Tibial artery (tissue), 4 donors: ENCODE measurements at regions not wholly inside any gene's neighbourhood (a gene's known extent, or its start where the extent isn't known, plus 50 kb on each side); places are given as distances from the start of the nearest gene placed in this dataset.

Source experiments
- DNase-seq, 2 donors: peaks; one replicate each; pipeline ENCODE4 v3.0.0-alpha.2; 2019
- H3K27ac ChIP-seq, 2 donors: fragments of 200-600 bp; sonication (generic) in 1 of 2; 1 replicate in 1 of 2; 2 replicates in 1 of 2; pipeline ENCODE4 v1.5.1; 2018 to 2019; ENCODE audit warnings: mild to moderate bottlenecking in 1 of 2
- H3K27me3 ChIP-seq, 2 donors: fragments of 200-600 bp; sonication (generic) in 1 of 2; one replicate each; pipeline versions ENCODE4 v1.5.1 to v1.6.0; 2016 to 2019
- H3K36me3 ChIP-seq, 3 donors: fragments of 200-600 bp; sonication (generic) in 2 of 3; one replicate each; pipeline ENCODE4 v1.5.1; 2016 to 2019; ENCODE audit warnings: mild to moderate bottlenecking in 2 of 3
- H3K4me1 ChIP-seq, 4 donors: fragments of 200-600 bp; sonication (generic) in 2 of 4; 1 replicate in 3 of 4; 2 replicates in 1 of 4; pipeline ENCODE4 v1.5.1; 2016 to 2019
- H3K4me3 ChIP-seq, 2 donors: fragments of 200-600 bp; sonication (generic) in 1 of 2; 1 replicate in 1 of 2; 2 replicates in 1 of 2; pipeline ENCODE4 v1.5.1; 2018 to 2019; ENCODE audit warnings: mild to moderate bottlenecking in 2 of 2
- H3K9me3 ChIP-seq, 3 donors: fragments of 200-600 bp; sonication (generic) in 1 of 3; one replicate each; pipeline ENCODE4 v1.5.1; 2016 to 2019
- CTCF ChIP-seq, 2 experiments: fragments of 200-600 bp in 1 of 2; fragments of 450-650 bp in 1 of 2; IDR thresholded peaks; one replicate each; pipeline ENCODE4 v1.5.1; 2017 to 2019; ENCODE audit warnings: antibody characterized with exemption in 2 of 2, mild to moderate bottlenecking in 1 of 2, moderate library complexity in 1 of 2
- intact Hi-C: fragments of 100-400 bp; cut with DNase I; formaldehyde crosslinking; loops from one replicate; pipeline ENCODE4 v1.15.0; 2023; ENCODE audit warnings: low total_unique reads

GRCh38 chr11:119846374-119846773, 117.4 kb upstream of the NECTIN1 start:
- H3K9me3 ChIP-seq: peaks cover 0 to 11% (median 0%) of the 10 kb centered on the region in 3 donors
- peaks cover 0 to 3% of the 10 kb centered on the region in 2 donors for H3K27me3 ChIP-seq
- H3K4me1 ChIP-seq: no peaks in the 10 kb centered on the region
- intact Hi-C loops: no loop called here
- H3K4me3 ChIP-seq: no peak overlapping the region
- no peak for TF ChIP-seq CTCF (IDR thresholded peaks at IDR 0.05)
- no peaks in the 10 kb centered on the region for H3K36me3 ChIP-seq
- H3K27ac ChIP-seq: no peak overlapping the region
- DNase-seq: no peak

DNA sequence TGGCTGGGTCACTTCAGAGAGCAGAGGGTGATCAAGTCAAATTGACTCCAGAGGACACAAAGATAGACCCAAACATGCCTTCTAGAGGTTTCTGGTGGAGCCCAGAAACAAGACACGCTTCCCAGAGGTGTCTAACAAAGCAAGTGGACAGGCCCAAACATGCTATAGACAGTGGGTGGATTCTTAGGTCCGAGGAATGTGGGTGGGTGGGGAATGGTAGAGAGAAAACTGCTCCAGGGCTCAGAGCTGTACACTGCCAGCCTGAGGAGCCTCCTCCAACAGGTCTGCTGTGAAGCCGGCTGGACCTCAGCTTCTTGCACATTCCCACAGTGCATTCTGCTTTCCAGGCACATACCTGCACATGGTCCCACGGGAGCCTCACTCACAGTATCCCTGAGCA, 116.8 kb upstream of the NECTIN1 start:
- no peak overlapping the region for H3K4me3 ChIP-seq

GRCh38 chr11:119845305-119845704, 116.3 kb upstream of the NECTIN1 start:
- Histone ChIP-seq H3K9me3 (peaks cover 0 to 11% (median 0%) of the 10 kb centered on the region in 3 donors), H3K27me3 (peaks cover 0 to 3% of the 10 kb centered on the region in 2 donors), H3K4me3 (no peak overlapping the region), H3K4me1 (no peaks in the 10 kb centered on the region), H3K36me3 (no peaks in the 10 kb centered on the region), H3K27ac (no peak overlapping the region)
- DNase-seq: no peak
- no peak for TF ChIP-seq CTCF (IDR thresholded peaks at IDR 0.05)
- intact Hi-C loops: no loop called here

More for the DNA sequence above, 116.8 kb upstream of the NECTIN1 start:
- Histone ChIP-seq H3K27ac (no peak overlapping the region), H3K9me3 (peaks cover 0 to 11% (median 0%) of the 10 kb centered on the region in 3 donors), H3K27me3 (peaks cover 0 to 3% of the 10 kb centered on the region in 2 donors), H3K4me1 (no peaks in the 10 kb centered on the region), H3K36me3 (no peaks in the 10 kb centered on the region)
- no peak for TF ChIP-seq CTCF (IDR thresholded peaks at IDR 0.05)
- intact Hi-C loops: no loop called here
- DNase-seq: no peak

GRCh38 chr11:119844808-119845207, 115.8 kb upstream of the NECTIN1 start:
- DNase-seq: no peak
- TF ChIP-seq CTCF (IDR thresholded peaks at IDR 0.05): no peak
- Histone ChIP-seq H3K27me3 (peaks cover 0 to 3% of the 10 kb centered on the region in 2 donors), H3K9me3 (peaks cover 0 to 11% (median 0%) of the 10 kb centered on the region in 3 donors), H3K36me3 (no peaks in the 10 kb centered on the region), H3K27ac (no peak overlapping the region), H3K4me3 (no peak overlapping the region), H3K4me1 (no peaks in the 10 kb centered on the region)
- intact Hi-C loops: no loop called here

GRCh38 chr11:119843877-119844276, 114.9 kb upstream of the NECTIN1 start:
- H3K4me1 ChIP-seq: no peaks in the 10 kb centered on the region
- H3K27ac ChIP-seq: no peak overlapping the region
- H3K9me3 ChIP-seq: peaks cover 0 to 11% (median 0%) of the 10 kb centered on the region in 3 donors
- H3K36me3 ChIP-seq: no peaks in the 10 kb centered on the region
- intact Hi-C loops: no loop called here
- no peak for TF ChIP-seq CTCF (IDR thresholded peaks at IDR 0.05)
- H3K4me3 ChIP-seq: no peak overlapping the region
- H3K27me3 ChIP-seq: peaks cover 0 to 3% of the 10 kb centered on the region in 2 donors
- DNase-seq: no peak

- Histone ChIP-seq H3K36me3 (no peaks in the 10 kb centered on the region), H3K4me1 (no peaks in the 10 kb centered on the region), H3K9me3 (peaks cover 0 to 11% (median 0%) of the 10 kb centered on the region in 3 donors), H3K27me3 (no peaks in the 10 kb centered on the region), H3K27ac (no peak overlapping the region), H3K4me3 (no peak overlapping the region)
- no peak for DNase-seq
- no peak for TF ChIP-seq CTCF (IDR thresholded peaks at IDR 0.05)
- intact Hi-C loops: no loop called here
These were observed 113.7 kb upstream of the NECTIN1 start for GRCh38 chr11:119842731-119843130.
